IMR-90 (cell line): ENCODE measurements at regions not wholly inside any gene's neighbourhood (a gene's known extent, or its start where the extent isn't known, plus 50 kb on each side); places are given as distances from the start of the nearest gene placed in this dataset.

ENCODE experiments used
- BHLHE40 ChIP-seq: fragments of 150-350 bp; IDR thresholded peaks from 2 replicates; pipeline ENCODE4 v1.6.1; 2016; ENCODE audit warnings: mild to moderate bottlenecking, low read depth, low read length
- CHD1 ChIP-seq: IDR thresholded peaks from 2 replicates; pipeline ENCODE4 v1.6.1; 2012; ENCODE audit warnings: low read depth, low read length, improper control_type of control experiment
- CTCF ChIP-seq: conservative IDR thresholded peaks from 2 replicates; pipeline ENCODE4 v1.5.1; 2012; ENCODE audit warnings: mild to moderate bottlenecking, low read depth, low read length, improper control_type of control experiment
- FOS ChIP-seq: fragments of 150-350 bp; IDR thresholded peaks from 2 replicates; pipeline ENCODE4 v1.6.1; 2016; ENCODE audit warnings: low read depth, low read length
- MAFK ChIP-seq: IDR thresholded peaks from 2 replicates; pipeline ENCODE4 v1.6.1; 2012; ENCODE audit warnings: low read depth, low read length, improper control_type of control experiment
- MAZ ChIP-seq: IDR thresholded peaks from 2 replicates; pipeline ENCODE4 v1.6.1; 2012; ENCODE audit warnings: low read depth, mild to moderate bottlenecking, low read length, improper control_type of control experiment, moderate library complexity, borderline replicate concordance
- MXI1 ChIP-seq: IDR thresholded peaks from 2 replicates; pipeline ENCODE4 v1.6.1; 2012; ENCODE audit warnings: low read depth, mild to moderate bottlenecking, low read length, moderate library complexity, borderline replicate concordance
- NFE2L2 ChIP-seq: fragments of 150-350 bp; IDR thresholded peaks from 2 replicates; pipeline ENCODE4 v1.6.1; 2016; ENCODE audit warnings: low read depth, mild to moderate bottlenecking, low read length
- POLR2A ChIP-seq: IDR thresholded peaks from 2 replicates; pipeline ENCODE4 v1.6.1; 2012; ENCODE audit warnings: mild to moderate bottlenecking, low read depth, low read length
- RCOR1 ChIP-seq: IDR thresholded peaks from 2 replicates; pipeline ENCODE4 v1.6.1; 2012; ENCODE audit warnings: mild to moderate bottlenecking, low read length, improper control_type of control experiment; ENCODE audit not compliant: insufficient replicate concordance
- SMC3 ChIP-seq: fragments of 150-350 bp; IDR thresholded peaks from 2 replicates; pipeline ENCODE4 v1.6.1; 2016; ENCODE audit warnings: low read depth, mild to moderate bottlenecking, antibody characterized with exemption, low read length, moderate library complexity
- USF2 ChIP-seq: fragments of 150-350 bp; IDR thresholded peaks from 2 replicates; pipeline ENCODE4 v1.6.1; 2017; ENCODE audit warnings: mild to moderate bottlenecking, antibody characterized with exemption, low read length, low read depth

DNA sequence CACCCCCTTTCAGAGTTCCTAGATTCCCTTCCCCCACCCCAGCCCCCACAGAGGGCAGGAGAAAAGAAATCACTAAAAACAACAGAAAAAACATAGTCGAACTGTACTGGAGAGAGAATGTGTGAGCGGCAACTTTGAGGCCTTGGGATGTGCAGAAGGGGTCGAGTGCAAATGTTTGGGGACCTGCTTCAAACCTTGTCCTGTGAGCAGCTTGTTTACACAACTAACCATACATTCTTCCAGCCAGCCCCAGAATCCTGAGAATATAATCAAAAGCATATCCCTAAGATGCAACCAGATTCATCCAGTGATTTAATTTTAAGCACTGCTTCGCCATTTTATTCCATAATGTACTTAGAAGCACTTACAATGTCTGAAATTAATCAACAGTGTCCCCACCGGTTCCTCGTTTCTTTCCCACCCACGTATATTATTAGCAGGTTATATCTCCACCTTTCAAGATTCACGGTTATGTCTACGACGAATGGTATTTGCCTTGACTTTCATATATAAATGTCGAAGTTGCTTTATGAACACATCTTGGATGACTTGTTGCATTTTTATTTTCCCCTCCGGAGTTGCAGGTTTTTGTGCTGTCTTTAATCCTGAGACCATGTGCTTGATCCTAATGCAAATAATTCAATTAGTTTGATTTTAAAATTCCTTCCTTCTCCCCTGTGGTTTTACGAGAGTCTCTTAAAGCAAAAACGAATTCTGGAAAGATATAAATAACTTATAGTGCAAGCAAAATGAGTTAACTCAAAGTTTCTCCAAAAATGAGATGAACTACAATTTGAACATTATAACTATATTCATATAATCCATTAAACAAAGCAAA, 107.6 kb downstream of the ZIC5 start:
- TF ChIP-seq POLR2A (no peak), MXI1 (no peak), FOS (no peak), USF2 (no peak), CTCF (no peak), MAFK (no peak), SMC3 (no peak), RCOR1 (no peak), BHLHE40 (no peak), NFE2L2 (no peak), MAZ (no peak), CHD1 (no peak)
